ENCODE measurements at regions not wholly inside any gene's neighbourhood (a gene's known extent, or its start where the extent isn't known, plus 50 kb on each side); places are given as distances from the start of the nearest gene placed in this dataset.

DNA sequence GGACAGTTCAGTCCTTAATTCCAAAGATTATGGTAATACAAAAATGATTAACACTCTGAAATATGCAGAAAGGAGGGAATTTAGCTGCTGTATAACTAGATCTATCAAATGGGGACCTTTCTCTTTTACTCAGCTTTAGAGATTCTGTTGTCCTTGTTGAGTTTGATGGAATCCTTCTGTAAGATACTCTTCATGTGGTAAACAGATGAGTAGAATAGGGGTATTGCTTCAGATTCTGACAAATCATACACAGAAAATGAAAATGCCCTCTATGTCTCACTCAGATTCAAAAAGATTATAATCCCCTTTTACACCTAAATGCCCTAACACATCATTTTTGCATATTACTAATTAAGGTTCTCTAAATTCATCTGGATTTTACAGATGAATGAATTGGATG is 50.7 kb downstream of the ARHGAP35 start:
- DNase-seq (ENCODE audit: low read depth) = no peak
- no peak overlapping the region for H3K4me3 ChIP-seq (ENCODE audit: low read depth, low read length)
- TF ChIP-seq, protein P1, sequence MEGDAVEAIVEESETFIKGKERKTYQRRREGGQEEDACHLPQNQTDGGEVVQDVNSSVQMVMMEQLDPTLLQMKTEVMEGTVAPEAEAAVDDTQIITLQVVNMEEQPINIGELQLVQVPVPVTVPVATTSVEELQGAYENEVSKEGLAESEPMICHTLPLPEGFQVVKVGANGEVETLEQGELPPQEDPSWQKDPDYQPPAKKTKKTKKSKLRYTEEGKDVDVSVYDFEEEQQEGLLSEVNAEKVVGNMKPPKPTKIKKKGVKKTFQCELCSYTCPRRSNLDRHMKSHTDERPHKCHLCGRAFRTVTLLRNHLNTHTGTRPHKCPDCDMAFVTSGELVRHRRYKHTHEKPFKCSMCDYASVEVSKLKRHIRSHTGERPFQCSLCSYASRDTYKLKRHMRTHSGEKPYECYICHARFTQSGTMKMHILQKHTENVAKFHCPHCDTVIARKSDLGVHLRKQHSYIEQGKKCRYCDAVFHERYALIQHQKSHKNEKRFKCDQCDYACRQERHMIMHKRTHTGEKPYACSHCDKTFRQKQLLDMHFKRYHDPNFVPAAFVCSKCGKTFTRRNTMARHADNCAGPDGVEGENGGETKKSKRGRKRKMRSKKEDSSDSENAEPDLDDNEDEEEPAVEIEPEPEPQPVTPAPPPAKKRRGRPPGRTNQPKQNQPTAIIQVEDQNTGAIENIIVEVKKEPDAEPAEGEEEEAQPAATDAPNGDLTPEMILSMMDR (IDR thresholded peaks at IDR 0.05; ENCODE audit: low read depth, low read length, missing control alignments) = no peak

DNA sequence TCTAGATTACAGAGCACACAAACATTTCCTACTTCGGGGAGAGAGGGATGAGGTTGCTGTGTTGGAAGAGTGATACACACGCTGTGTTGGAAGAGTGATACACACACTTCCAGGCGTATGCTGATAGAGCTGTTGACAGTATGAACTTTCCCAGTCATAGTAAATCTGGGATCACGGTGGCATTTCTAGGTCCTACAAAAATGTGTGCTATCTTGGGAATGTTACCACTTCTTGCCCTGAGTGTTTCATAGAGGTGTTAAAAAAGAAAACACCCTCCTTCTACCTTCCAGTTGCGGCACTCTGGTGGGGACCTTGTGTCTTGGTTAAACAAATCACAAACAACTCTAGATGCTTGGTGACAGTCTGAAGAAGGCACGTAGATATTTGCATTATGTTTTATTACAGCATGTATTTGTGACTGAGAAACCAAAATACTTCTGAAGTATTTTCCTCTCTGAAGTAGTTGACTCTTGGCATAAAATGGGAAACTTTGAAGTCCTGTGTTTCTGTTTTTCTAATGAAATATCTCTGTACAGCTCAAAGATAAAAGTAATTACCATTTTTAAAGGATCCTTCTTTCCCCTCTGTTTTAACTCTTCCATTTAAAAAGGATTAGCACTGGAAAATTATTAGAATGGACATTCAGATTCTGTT is 52.5 kb downstream of the ARHGAP35 start:
- TF ChIP-seq, protein P1 (IDR thresholded peaks at IDR 0.05; ENCODE audit: low read depth, low read length, missing control alignments) = no peak
- DNase-seq (ENCODE audit: low read depth) = no peak
- H3K4me3 ChIP-seq (ENCODE audit: low read depth, low read length) = no peak overlapping the region

DNA sequence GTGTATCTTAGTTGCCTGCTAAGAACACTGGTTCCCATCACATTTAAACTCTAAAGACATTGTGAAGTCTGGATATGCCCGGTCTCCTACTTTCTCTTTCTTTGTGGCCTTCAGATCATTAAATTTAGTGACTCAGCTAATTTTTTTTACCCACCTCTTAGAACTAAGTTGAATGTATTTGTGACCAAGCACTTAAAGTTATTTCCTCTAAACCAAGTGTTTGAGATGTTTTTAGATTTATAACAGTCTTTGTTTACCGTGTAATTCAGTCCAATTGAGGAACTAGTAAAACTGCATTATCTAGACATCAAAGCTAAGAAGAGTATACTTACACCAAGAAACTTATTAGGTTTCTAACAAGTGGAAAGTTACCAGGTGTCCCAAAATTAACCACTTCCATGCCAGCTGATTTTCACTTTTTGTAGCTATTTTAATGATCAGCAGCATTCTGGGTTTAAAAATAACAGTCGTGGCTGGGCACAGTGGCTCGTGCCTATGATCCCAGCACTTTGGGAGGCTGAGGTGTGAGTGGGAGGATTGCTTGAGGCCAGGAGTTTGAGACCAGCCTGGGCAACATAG is 53.1 kb downstream of the ARHGAP35 start:
- TF ChIP-seq, protein P1 (IDR thresholded peaks at IDR 0.05; ENCODE audit: low read depth, low read length, missing control alignments) = no peak
- DNase-seq (ENCODE audit: low read depth) = no peak
- no peak overlapping the region for H3K4me3 ChIP-seq (ENCODE audit: low read depth, low read length)

DNA sequence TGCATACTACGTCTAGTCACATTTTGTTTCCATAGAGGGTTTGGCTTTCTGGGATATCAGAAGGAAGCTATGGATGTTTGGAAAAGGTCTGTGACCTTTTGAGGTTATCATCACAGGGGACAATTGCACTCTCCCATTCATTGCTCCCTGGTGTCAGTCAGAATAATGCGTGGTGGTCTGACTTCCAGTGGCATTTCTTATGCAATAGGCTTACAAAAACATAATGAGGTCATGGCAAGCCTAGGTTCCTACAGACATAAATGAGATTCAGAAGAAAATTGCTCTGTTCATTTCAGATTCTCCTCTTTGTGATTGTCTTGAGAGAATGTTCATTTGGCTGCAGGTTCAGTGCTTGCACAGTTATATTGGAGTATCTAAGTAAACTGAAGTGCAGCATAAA is 54.6 kb downstream of the ARHGAP35 start:
- H3K4me3 ChIP-seq (ENCODE audit: low read depth, low read length) = no peak overlapping the region
- TF ChIP-seq, protein P1 (IDR thresholded peaks at IDR 0.05; ENCODE audit: low read depth, low read length, missing control alignments) = no peak
- no peak for DNase-seq (ENCODE audit: low read depth)

DNA sequence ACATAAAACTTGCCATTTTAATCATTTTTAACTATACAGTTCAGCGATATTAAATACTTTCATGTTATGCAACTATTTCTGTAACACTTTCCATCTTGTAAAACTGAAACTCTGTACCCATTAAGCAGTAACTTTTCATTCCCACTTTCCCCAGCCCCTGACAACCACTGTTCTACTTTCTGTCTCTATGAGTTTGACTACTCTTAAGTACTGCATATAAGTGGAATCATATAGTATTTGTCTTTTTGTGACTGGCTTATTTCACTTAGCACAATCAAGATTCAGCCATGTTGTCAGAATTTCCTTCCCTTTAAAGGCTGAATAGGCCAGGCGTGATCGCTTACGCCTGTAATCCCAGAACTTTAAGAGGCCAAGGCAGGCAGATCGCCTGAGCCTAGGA is 56.2 kb downstream of the ARHGAP35 start:
- no peak overlapping the region for H3K4me3 ChIP-seq (ENCODE audit: low read depth, low read length)
- no peak for DNase-seq (ENCODE audit: low read depth)
- TF ChIP-seq, protein P1 (IDR thresholded peaks at IDR 0.05; ENCODE audit: low read depth, low read length, missing control alignments) = no peak

DNA sequence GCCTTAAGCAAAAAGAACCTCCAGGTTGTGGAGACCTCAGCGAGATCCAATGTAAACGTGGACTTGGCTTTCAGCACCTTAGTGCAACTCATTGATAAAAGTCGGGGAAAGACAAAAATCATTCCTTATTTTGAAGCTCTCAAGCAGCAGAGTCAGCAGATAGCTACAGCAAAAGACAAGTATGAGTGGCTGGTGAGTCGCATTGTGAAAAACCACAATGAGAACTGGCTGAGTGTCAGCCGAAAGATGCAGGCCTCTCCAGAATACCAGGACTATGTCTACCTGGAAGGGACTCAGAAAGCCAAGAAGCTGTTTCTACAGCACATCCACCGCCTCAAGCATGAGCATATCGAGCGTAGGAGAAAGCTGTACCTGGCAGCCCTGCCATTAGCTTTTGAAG is 58.5 kb downstream of the ARHGAP35 start:
- TF ChIP-seq, protein P1 (IDR thresholded peaks at IDR 0.05; ENCODE audit: low read depth, low read length, missing control alignments) = no peak

DNA sequence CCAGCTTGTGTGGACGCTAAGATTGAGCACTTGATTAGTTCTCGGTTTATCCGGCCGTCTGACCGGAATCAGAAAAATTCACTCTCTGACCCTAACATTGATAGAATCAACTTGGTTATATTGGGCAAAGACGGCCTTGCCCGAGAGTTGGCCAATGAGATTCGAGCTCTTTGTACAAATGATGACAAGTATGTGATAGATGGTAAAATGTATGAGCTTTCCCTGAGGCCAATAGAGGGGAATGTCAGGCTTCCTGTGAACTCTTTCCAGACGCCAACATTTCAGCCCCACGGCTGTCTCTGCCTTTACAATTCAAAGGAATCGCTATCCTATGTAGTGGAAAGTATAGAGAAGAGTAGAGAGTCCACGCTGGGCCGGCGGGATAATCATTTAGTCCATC is 59.6 kb downstream of the ARHGAP35 start:
- no peak overlapping the region for H3K4me3 ChIP-seq (ENCODE audit: low read depth, low read length)
- DNase-seq (ENCODE audit: low read depth) = no peak
- TF ChIP-seq, protein P1 (IDR thresholded peaks at IDR 0.05; ENCODE audit: low read depth, low read length, missing control alignments) = no peak

More for the DNA sequence above, 58.5 kb downstream of the ARHGAP35 start:
- H3K4me3 ChIP-seq (ENCODE audit: low read depth, low read length) = no peak overlapping the region
- DNase-seq (ENCODE audit: low read depth) = no peak

All from GM12864 (cell line).